Activated CD4-positive, CD25-positive, alpha-beta regulatory T cell treated with anti-CD3 and anti-CD28 coated beads, Interleukin-2, amount 50 U/mL, for 16 hours (primary cell): ENCODE measurements at regions not wholly inside any gene's neighbourhood (a gene's known extent, or its start where the extent isn't known, plus 50 kb on each side); places are given as distances from the start of the nearest gene placed in this dataset.

Experiments
- DNase-seq: peaks from one replicate; pipeline ENCODE4 v3.0.0-alpha.2; 2020; ENCODE audit warnings: low read depth, low spot score

- DNase-seq: no peak
Observed at GRCh38 chr6:156160795-156161165, 616.4 kb upstream of the ARID1B start.

- DNase-seq: no peak
Observed at GRCh38 chr6:156160007-156160794, 617.0 kb upstream of the ARID1B start.

- no peak for DNase-seq
Observed at GRCh38 chr6:156154896-156155295, 622.3 kb upstream of the ARID1B start.

- no peak for DNase-seq
Observed at GRCh38 chr6:156150391-156150790, 626.8 kb upstream of the ARID1B start.

GRCh38 chr6:156146891-156147290, 630.3 kb upstream of the ARID1B start:
- DNase-seq: no peak

GRCh38 chr6:156131221-156131903, 645.8 kb upstream of the ARID1B start:
- DNase-seq: no peak

- DNase-seq: no peak
Observed at GRCh38 chr6:156126535-156126934, 650.6 kb upstream of the ARID1B start.

- no peak for DNase-seq
Observed at GRCh38 chr6:156125844-156126243, 651.3 kb upstream of the ARID1B start.

GRCh38 chr6:156123731-156124130, 653.4 kb upstream of the ARID1B start:
- DNase-seq: no peak

- no peak for DNase-seq
Observed at GRCh38 chr6:156121973-156122372, 655.2 kb upstream of the ARID1B start.

GRCh38 chr6:156114541-156114940, 658.9 kb upstream of the NOX3 start:
- DNase-seq: no peak

- DNase-seq: no peak
Observed at GRCh38 chr6:156113631-156114030, 658.0 kb upstream of the NOX3 start.

GRCh38 chr6:156111913-156112312, 656.3 kb upstream of the NOX3 start:
- DNase-seq: no peak

GRCh38 chr6:156110249-156110648, 654.6 kb upstream of the NOX3 start:
- no peak for DNase-seq

GRCh38 chr6:156109713-156110112, 654.1 kb upstream of the NOX3 start:
- no peak for DNase-seq

- DNase-seq: no peak
Observed at GRCh38 chr6:156107624-156108101, 652.0 kb upstream of the NOX3 start.

- DNase-seq: no peak
Observed at GRCh38 chr6:156102129-156102528, 646.5 kb upstream of the NOX3 start.

- DNase-seq: no peak
Observed at GRCh38 chr6:156098839-156099238, 643.2 kb upstream of the NOX3 start.

- DNase-seq: no peak
Observed at GRCh38 chr6:156087487-156087886, 631.8 kb upstream of the NOX3 start.

GRCh38 chr6:156082012-156082411, 626.4 kb upstream of the NOX3 start:
- no peak for DNase-seq

GRCh38 chr6:156080371-156080770, 624.7 kb upstream of the NOX3 start:
- no peak for DNase-seq

GRCh38 chr6:156068881-156069280, 613.2 kb upstream of the NOX3 start:
- no peak for DNase-seq

GRCh38 chr6:156065849-156066248, 610.2 kb upstream of the NOX3 start:
- DNase-seq: no peak
